ENCODE measurements at regions not wholly inside any gene's neighbourhood (a gene's known extent, or its start where the extent isn't known, plus 50 kb on each side); places are given as distances from the start of the nearest gene placed in this dataset.

GRCh38 chr13:40352380-40352778 is 314.1 kb downstream of the FOXO1 start:
- Mint-ChIP-seq H3K27me3 (no peaks in the 10 kb centered on the region), H3K27ac (no peak overlapping the region), H3K4me1 (ENCODE audit: low read depth) (peaks cover 41% of the 10 kb centered on the region), H3K9me3 (no peaks in the 10 kb centered on the region), H3K36me3 (ENCODE audit: low read depth) (no peaks in the 10 kb centered on the region), H3K4me3 (no peak overlapping the region)
- Histone ChIP-seq H3K4me1 (ENCODE audit: insufficient read depth, low read length) (peaks cover 23% of the 10 kb centered on the region), H3K4me3 (ENCODE audit: low read length) (no peak overlapping the region), H3K36me3 (ENCODE audit: insufficient read depth, low read length) (no peaks in the 10 kb centered on the region), H3K27me3 (ENCODE audit: control insufficient read depth in 1 of 2, insufficient read depth in 2 of 2, low read length in 2 of 2) (no peaks in the 10 kb centered on the region), H3K27ac (ENCODE audit: low read depth in 1 of 2, low read length in 2 of 2) (no peak overlapping the region), H3K9me3 (ENCODE audit: control insufficient read depth in 1 of 2, insufficient read depth in 1 of 2, low read length in 2 of 2) (no peaks in the 10 kb centered on the region)
- intact Hi-C loops (cut with DNase I, micrococcal nuclease): no loop called here
- no peak for DNase-seq
- TF ChIP-seq CTCF (IDR thresholded peaks at IDR 0.05): no peak
- no peak for ATAC-seq (ENCODE audit: poor library complexity)
- CTCF ChIA-PET: no interaction called here
- POLR2A ChIA-PET: interaction anchor here (0.6 kb wide), 1 partner anchor 254 kb away, joined by 5 read pairs; no protein-coding TSS in a partner anchor

- Mint-ChIP-seq H3K9me3 (no peaks in the 10 kb centered on the region), H3K36me3 (ENCODE audit: low read depth) (no peaks in the 10 kb centered on the region), H3K27me3 (no peaks in the 10 kb centered on the region), H3K4me3 (no peak overlapping the region), H3K27ac (no peak overlapping the region), H3K4me1 (ENCODE audit: low read depth) (peaks cover 41% of the 10 kb centered on the region)
- no peak for DNase-seq
- H3K4me3 ChIP-seq (ENCODE audit: low read length): no peak overlapping the region
- intact Hi-C loops (cut with DNase I, micrococcal nuclease): no loop called here
- ChIA-PET CTCF (no interaction called here), POLR2A (interaction anchor here (0.6 kb wide), 1 partner anchor 253 kb away, joined by 5 read pairs; no protein-coding TSS in a partner anchor)
- TF ChIP-seq CTCF (IDR thresholded peaks at IDR 0.05): no peak
- H3K36me3 ChIP-seq (ENCODE audit: insufficient read depth, low read length): no peaks in the 10 kb centered on the region
- no peak for ATAC-seq (ENCODE audit: poor library complexity)
- H3K9me3 ChIP-seq (ENCODE audit: control insufficient read depth in 1 of 2, insufficient read depth in 1 of 2, low read length in 2 of 2): no peaks in the 10 kb centered on the region
- H3K27me3 ChIP-seq (ENCODE audit: control insufficient read depth in 1 of 2, insufficient read depth in 2 of 2, low read length in 2 of 2): no peaks in the 10 kb centered on the region
- peaks cover 23% of the 10 kb centered on the region for H3K4me1 ChIP-seq (ENCODE audit: insufficient read depth, low read length)
- H3K27ac ChIP-seq (ENCODE audit: low read depth in 1 of 2, low read length in 2 of 2): no peak overlapping the region
Measured at GRCh38 chr13:40352802-40353562, 313.5 kb downstream of the FOXO1 start.

- intact Hi-C loops (cut with DNase I, micrococcal nuclease): no loop called here
- peaks cover 23% of the 10 kb centered on the region for H3K4me1 ChIP-seq (ENCODE audit: insufficient read depth, low read length)
- H3K4me3 Mint-ChIP-seq: no peak overlapping the region
- H3K36me3 ChIP-seq (ENCODE audit: insufficient read depth, low read length): no peaks in the 10 kb centered on the region
- no peaks in the 10 kb centered on the region for H3K27me3 ChIP-seq (ENCODE audit: control insufficient read depth in 1 of 2, insufficient read depth in 2 of 2, low read length in 2 of 2)
- H3K27me3 Mint-ChIP-seq: no peaks in the 10 kb centered on the region
- no peak for ATAC-seq (ENCODE audit: poor library complexity)
- H3K4me3 ChIP-seq (ENCODE audit: low read length): no peak overlapping the region
- no peak overlapping the region for H3K27ac ChIP-seq (ENCODE audit: low read depth in 1 of 2, low read length in 2 of 2)
- no peaks in the 10 kb centered on the region for H3K36me3 Mint-ChIP-seq (ENCODE audit: low read depth)
- H3K27ac Mint-ChIP-seq: no peak overlapping the region
- DNase-seq: no peak
- TF ChIP-seq CTCF (IDR thresholded peaks at IDR 0.05): no peak
- ChIA-PET POLR2A (no interaction called here), CTCF (no interaction called here)
- no peaks in the 10 kb centered on the region for H3K9me3 Mint-ChIP-seq
- H3K9me3 ChIP-seq (ENCODE audit: control insufficient read depth in 1 of 2, insufficient read depth in 1 of 2, low read length in 2 of 2): no peaks in the 10 kb centered on the region
- peaks cover 33% of the 10 kb centered on the region for H3K4me1 Mint-ChIP-seq (ENCODE audit: low read depth)
Measured at GRCh38 chr13:40355126-40355724, 311.2 kb downstream of the FOXO1 start.
